ENCODE measurements at regions not wholly inside any gene's neighbourhood (a gene's known extent, or its start where the extent isn't known, plus 50 kb on each side); places are given as distances from the start of the nearest gene placed in this dataset.

DNA sequence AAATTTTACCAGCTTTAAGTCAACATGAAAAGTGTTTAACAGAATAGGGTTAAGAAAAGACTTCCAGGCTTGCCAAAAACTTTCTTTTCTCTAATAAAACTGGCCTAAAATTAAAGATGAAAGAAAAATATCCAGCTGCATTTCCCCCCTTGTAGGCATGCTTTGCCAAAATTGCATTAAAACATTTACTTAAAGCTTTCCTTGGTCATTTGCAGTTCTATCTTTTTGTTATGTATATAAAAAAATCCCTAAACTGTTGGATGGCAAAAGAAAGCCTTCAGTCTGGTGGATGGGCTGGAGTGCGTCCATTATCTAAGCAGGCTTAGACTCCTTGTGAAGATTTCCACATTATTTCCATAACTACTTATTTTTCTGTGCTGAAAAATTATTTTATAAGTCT is 105.4 kb upstream of the DSEL start:
- no peak for DNase-seq

GRCh38 chr18:67621049-67621713 is 104.7 kb upstream of the DSEL start:
- DNase-seq, result no peak

DNA sequence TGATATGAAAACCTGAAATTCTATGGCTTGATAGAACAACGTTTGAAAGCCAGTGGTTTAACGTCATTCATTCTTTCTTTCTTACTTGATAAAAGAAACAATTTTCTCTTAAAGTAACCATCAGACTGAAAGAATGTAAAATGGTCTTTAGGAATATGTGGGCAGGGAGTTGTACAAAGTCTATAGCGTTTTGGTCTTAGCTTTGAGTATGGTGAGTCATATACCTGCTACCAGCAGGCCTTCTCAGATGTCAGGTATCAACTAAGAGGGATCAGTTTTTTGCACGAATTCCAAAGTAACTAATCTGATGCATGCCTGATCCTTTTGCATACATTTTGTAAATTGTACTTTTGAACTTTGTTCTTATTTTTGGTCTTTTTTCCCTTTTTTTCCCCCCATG is 101.5 kb upstream of the DSEL start:
- DNase-seq, result no peak

DNA sequence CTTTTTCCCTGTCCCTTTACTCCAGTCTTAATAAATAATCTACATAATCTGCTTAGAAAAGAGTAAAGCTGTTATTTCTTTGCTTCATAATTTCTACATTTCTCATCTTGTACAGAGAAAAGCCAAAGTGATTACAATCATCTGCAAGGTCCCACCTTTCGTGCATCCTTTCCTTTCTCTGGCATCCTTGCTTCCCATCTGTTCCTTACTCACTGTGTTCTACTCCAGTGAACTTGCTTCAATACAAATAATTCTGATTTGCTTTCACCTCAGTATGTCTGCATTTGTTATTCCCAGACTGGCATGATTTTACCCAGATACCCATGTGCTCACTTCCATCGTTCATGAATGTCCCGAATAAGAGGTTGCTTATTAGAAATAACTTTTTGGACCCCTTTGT is 99.4 kb upstream of the DSEL start:
- DNase-seq, result no peak

- DNase-seq, result no peak
These were observed 97.2 kb upstream of the DSEL start for GRCh38 chr18:67613731-67614130.

- no peak for DNase-seq
These were observed 95.8 kb upstream of the DSEL start for GRCh38 chr18:67612281-67612680.

GRCh38 chr18:67608615-67609273 is 92.2 kb upstream of the DSEL start:
- DNase-seq, result no peak

- DNase-seq, result no peak
These were observed 91.7 kb upstream of the DSEL start for GRCh38 chr18:67608191-67608590.

DNA sequence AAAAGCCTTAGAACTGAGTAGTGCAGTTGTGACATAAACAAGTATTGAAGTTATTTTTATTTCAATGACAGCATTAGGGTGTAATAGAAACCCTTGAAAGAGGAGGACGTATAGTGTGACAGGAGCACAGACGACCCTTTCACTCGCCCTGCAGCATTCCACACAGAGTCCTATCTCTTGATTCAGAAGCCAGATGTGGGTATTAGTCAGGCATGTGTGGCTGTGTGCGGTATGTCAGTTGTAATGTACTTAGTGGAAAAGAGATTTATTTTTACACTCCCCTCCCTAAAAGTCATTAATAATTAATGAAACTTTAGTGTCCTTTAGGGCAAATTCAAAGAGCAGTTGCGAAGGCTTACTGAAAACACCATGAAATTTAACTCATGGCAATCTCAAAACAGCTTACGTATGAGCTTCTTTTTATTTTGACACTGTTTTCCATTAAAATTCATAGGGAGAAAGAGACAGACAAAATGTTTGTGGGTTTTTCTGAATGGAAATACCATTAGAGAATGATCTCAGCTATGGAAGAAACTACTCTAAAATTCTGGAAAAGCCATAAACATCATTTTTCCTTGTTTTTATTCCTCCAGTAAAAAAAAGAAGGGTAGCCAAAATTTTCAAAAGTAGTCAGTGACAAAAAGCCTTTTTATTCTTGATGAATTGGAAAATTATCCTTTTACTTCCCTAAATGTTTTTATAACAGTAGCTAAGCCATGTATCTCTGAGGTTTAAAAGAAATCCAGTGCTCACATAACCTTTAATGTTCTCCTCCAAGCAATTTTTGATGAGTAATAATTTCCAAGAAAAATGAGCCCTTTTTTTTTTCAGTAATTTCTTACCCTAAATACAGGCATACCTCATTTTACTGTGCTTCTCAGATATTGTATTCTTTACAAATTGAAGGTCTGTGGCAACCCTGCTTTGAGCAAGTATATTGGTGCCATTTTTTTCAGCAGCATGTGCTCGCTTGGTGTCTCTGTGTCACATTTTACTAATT is 84.0 kb upstream of the DSEL start:
- no peak for DNase-seq

DNA sequence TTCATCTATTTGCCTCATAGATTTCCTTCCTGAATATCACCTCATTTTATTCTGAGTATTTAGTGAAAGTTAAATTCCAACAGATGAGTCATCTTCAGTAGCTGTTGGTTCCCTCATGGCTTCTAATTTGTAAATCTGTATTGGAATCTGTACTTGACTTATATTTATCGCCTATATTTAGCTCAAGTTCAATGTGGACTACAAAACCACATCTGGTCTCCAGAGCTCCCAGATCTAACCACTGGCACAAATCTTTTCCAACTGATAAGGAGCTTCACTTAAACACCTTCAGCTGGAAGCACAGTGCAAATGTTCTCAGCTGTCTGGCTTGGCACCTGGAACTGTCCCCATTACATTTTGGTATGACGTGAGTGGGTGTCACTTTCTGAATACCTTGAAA is 82.8 kb upstream of the DSEL start:
- no peak for DNase-seq

GRCh38 chr18:67597759-67598158 is 81.2 kb upstream of the DSEL start:
- no peak for DNase-seq

- DNase-seq, result no peak
These were observed 79.5 kb upstream of the DSEL start for GRCh38 chr18:67596003-67596402.

GRCh38 chr18:67590571-67591141 is 74.1 kb upstream of the DSEL start:
- no peak for DNase-seq

- no peak for DNase-seq
These were observed 72.8 kb upstream of the DSEL start for GRCh38 chr18:67589325-67589724.

DNA sequence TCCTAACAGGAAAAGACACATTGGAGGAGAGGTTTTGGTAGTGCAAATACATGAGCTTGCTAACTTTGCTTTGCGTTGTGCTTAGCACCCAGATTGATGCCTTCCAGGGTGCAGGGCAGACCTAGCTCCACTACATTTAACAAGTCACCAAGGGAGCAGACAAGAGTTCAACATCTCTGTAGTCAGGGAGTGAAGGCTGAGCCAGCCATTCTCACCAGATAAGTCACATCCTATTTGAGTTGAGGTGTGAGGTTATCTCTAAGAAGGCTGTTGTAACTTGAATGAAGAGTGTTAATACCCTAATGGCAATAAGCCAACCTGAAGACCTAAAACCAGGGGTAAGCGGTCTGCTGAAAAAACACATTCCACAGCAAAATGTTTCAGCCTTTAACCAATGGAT is 69.6 kb upstream of the DSEL start:
- no peak for DNase-seq

DNA sequence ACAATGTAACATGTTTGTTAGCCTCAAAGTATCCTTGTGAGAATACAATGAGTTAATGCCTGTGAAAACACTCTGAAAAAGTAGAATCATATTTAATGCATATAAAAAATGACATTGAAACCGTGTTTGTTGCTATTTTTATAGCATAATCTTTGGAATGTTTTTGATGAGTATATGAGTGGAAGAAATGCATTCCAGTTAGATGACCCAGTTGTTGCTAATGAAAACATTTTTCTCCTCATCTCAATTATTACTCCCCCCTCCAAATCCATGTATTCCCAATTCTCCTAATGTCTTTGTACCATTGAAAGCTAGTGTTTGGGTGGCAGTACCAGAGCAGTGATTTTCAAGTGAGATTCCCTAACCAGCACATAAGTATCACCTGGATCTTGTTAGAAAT is 67.1 kb upstream of the DSEL start:
- DNase-seq, result no peak

GRCh38 chr18:67582488-67582887 is 66.0 kb upstream of the DSEL start:
- DNase-seq, result no peak

- no peak for DNase-seq
These were observed 64.7 kb upstream of the DSEL start for GRCh38 chr18:67581178-67581577.

DNA sequence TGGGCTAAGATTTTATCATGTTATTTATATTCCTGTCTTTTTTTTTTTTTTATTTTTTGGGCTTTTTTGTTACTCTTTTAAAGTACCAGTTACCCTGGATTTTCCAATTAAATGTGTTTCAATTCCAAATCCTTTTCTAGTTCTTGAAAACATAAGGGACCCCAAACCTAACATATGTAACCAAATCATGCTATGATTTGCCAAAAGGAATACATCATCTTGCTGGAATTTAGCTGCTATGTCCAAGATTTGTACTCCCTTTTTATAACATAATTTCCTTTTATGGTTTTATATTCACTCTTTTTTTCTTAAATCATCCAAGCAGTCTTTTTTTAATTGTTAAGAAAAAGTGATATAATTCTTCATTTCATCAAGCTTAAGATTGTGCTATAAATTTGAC is 60.9 kb upstream of the DSEL start:
- no peak for DNase-seq

GRCh38 chr18:67574749-67575148 is 58.2 kb upstream of the DSEL start:
- no peak for DNase-seq

GRCh38 chr18:67568166-67568565 is 51.6 kb upstream of the DSEL start:
- DNase-seq, result no peak

All from CD4-positive, alpha-beta T cell treated with Interleukin-1 beta for 1 hour (primary cell).